ENCODE measurements at regions not wholly inside any gene's neighbourhood (a gene's known extent, or its start where the extent isn't known, plus 50 kb on each side); places are given as distances from the start of the nearest gene placed in this dataset.

- DNase-seq (ENCODE audit: low spot score): no peak
- no peaks in the 10 kb centered on the region for H3K36me3 Mint-ChIP-seq (ENCODE audit: low read depth)
- no peaks in the 10 kb centered on the region for H3K4me1 Mint-ChIP-seq (ENCODE audit: low read depth)
- no peaks in the 10 kb centered on the region for H3K9me3 Mint-ChIP-seq
- H3K27me3 Mint-ChIP-seq (ENCODE audit: low read depth): no peaks in the 10 kb centered on the region
- H3K4me3 Mint-ChIP-seq: no peak overlapping the region
- no peak overlapping the region for H3K27ac Mint-ChIP-seq
Observed at GRCh38 chr22:46088541-46089311, 61.6 kb upstream of the PPARA start.

GRCh38 chr22:46089426-46090035 is 60.8 kb upstream of the PPARA start:
- DNase-seq (ENCODE audit: low spot score): no peak
- Mint-ChIP-seq H3K36me3 (ENCODE audit: low read depth) (no peaks in the 10 kb centered on the region), H3K4me3 (no peak overlapping the region), H3K4me1 (ENCODE audit: low read depth) (no peaks in the 10 kb centered on the region), H3K9me3 (no peaks in the 10 kb centered on the region), H3K27me3 (ENCODE audit: low read depth) (no peaks in the 10 kb centered on the region), H3K27ac (no peak overlapping the region)

- no peak overlapping the region for H3K4me3 Mint-ChIP-seq
- H3K4me1 Mint-ChIP-seq (ENCODE audit: low read depth): no peaks in the 10 kb centered on the region
- H3K27ac Mint-ChIP-seq: no peak overlapping the region
- no peak for DNase-seq (ENCODE audit: low spot score)
- no peaks in the 10 kb centered on the region for H3K27me3 Mint-ChIP-seq (ENCODE audit: low read depth)
- no peaks in the 10 kb centered on the region for H3K9me3 Mint-ChIP-seq
- no peaks in the 10 kb centered on the region for H3K36me3 Mint-ChIP-seq (ENCODE audit: low read depth)
Observed at GRCh38 chr22:46090036-46090591, 60.2 kb upstream of the PPARA start.

DNA sequence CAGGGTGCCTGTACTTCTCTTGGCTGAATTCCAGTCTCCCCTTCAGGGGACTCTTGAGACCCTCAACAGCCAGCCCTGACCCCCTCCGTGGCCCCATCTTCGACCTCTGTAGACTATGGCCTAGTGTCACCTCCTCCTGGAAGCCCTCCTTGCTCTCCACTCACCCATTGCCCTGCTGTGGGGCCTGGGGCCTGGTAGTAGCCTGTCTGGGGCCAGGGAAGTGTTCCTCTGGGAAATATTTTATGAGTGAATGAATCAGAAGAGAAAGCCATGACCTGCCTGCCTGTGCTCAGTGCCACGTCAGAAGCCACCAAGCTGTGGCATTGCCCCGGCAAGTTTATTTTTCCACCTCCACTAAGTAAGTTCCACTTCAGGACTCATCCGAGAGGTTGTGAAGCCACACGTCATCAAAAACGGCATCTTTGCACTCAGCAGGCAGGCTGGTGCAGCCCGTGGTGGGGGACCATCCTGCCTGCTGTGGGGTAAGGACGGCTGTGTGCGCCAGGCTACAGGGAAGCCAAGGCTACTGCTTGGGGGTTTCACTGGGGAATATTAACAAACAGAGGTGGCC is 59.6 kb upstream of the PPARA start:
- no peaks in the 10 kb centered on the region for H3K4me1 Mint-ChIP-seq (ENCODE audit: low read depth)
- no peaks in the 10 kb centered on the region for H3K27me3 Mint-ChIP-seq (ENCODE audit: low read depth)
- no peaks in the 10 kb centered on the region for H3K36me3 Mint-ChIP-seq (ENCODE audit: low read depth)
- no peak overlapping the region for H3K4me3 Mint-ChIP-seq
- H3K9me3 Mint-ChIP-seq: no peaks in the 10 kb centered on the region
- no peak for DNase-seq (ENCODE audit: low spot score)
- no peak overlapping the region for H3K27ac Mint-ChIP-seq

DNA sequence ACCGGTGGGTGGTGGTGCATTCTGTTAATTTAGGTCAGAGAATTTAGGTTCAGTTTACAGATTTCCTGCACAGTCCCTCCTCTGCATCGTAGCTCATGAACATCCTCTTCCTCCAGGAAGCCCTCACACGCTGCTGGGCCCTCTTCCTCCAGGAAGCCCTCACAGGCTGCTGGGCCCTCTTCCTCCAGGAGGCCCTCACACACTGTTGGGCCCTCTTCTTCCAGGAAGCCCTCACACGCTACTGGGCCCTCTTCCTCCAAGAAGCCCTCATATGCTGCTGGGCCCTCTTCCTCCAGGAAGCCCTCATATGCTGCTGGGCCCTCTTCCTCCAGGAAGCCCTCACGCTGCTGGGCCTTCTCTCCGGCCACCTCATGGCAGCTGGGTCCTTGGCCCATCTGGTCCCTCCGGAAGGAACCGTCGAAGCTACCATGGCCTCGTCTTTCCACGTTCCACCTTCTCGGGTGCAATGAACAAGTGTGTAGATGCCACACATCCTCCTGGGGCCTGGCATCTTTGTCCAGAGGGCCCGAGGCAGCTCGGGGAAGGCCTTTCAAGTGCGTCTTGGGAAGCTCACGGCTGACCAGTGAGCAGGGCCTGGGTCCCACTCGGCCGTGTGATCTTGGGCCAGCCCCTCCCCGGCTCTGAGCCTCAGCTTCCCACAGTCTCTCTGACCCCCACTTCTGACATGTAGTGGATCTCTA is 58.9 kb upstream of the PPARA start:
- no peak overlapping the region for H3K4me3 Mint-ChIP-seq
- DNase-seq (ENCODE audit: low spot score): no peak
- H3K9me3 Mint-ChIP-seq: no peaks in the 10 kb centered on the region
- H3K36me3 Mint-ChIP-seq (ENCODE audit: low read depth): no peaks in the 10 kb centered on the region
- H3K4me1 Mint-ChIP-seq (ENCODE audit: low read depth): no peaks in the 10 kb centered on the region
- no peak overlapping the region for H3K27ac Mint-ChIP-seq
- H3K27me3 Mint-ChIP-seq (ENCODE audit: low read depth): no peaks in the 10 kb centered on the region

GRCh38 chr22:46092011-46092410 is 58.3 kb upstream of the PPARA start:
- no peaks in the 10 kb centered on the region for H3K9me3 Mint-ChIP-seq
- no peak overlapping the region for H3K4me3 Mint-ChIP-seq
- no peak overlapping the region for H3K27ac Mint-ChIP-seq
- DNase-seq (ENCODE audit: low spot score): no peak
- H3K4me1 Mint-ChIP-seq (ENCODE audit: low read depth): no peaks in the 10 kb centered on the region
- no peaks in the 10 kb centered on the region for H3K27me3 Mint-ChIP-seq (ENCODE audit: low read depth)
- no peaks in the 10 kb centered on the region for H3K36me3 Mint-ChIP-seq (ENCODE audit: low read depth)

DNA sequence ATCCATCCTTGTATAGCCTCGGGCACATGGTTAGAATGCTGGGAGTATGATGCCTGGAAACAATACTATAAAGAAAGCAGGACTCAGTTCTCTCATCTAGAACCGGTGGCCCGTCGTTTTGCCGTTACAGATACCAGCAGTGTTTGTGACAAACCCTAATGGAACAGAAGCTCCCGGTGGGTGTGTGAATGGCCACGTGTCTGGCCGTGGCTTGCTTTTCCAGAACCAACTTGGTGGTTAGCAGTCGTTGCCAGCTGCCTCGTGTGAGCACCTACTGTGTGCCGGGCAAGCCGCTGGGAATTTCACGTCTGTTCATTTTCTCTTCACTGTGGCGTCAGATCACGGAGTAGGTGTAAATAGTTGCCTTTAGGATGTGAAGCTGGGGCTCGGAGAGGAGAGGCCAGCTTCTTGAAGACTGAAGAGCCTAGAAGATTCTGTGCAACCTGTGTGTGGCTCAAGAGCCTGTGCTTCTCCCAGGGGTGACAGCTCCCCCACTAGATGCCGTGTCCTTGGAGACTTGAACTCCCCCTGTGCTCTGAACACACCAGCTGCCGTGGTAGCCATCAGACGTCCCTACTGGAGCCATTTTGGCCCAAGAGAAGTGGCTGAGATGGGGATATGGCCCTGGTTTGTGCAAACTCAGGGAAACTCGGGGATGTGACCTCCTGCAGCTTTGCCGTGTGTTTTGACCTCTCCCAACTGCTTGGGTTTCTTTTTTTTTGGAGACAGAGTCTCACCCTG is 57.5 kb upstream of the PPARA start:
- Mint-ChIP-seq H3K36me3 (ENCODE audit: low read depth) (no peaks in the 10 kb centered on the region), H3K9me3 (no peaks in the 10 kb centered on the region), H3K4me3 (no peak overlapping the region), H3K4me1 (ENCODE audit: low read depth) (no peaks in the 10 kb centered on the region), H3K27ac (no peak overlapping the region), H3K27me3 (ENCODE audit: low read depth) (no peaks in the 10 kb centered on the region)
- no peak for DNase-seq (ENCODE audit: low spot score)

- H3K4me1 Mint-ChIP-seq (ENCODE audit: low read depth): no peaks in the 10 kb centered on the region
- no peak overlapping the region for H3K4me3 Mint-ChIP-seq
- H3K27me3 Mint-ChIP-seq (ENCODE audit: low read depth): no peaks in the 10 kb centered on the region
- no peak overlapping the region for H3K27ac Mint-ChIP-seq
- H3K9me3 Mint-ChIP-seq: no peaks in the 10 kb centered on the region
- no peaks in the 10 kb centered on the region for H3K36me3 Mint-ChIP-seq (ENCODE audit: low read depth)
- no peak for DNase-seq (ENCODE audit: low spot score)
Observed at GRCh38 chr22:46093796-46094195, 56.5 kb upstream of the PPARA start.

DNA sequence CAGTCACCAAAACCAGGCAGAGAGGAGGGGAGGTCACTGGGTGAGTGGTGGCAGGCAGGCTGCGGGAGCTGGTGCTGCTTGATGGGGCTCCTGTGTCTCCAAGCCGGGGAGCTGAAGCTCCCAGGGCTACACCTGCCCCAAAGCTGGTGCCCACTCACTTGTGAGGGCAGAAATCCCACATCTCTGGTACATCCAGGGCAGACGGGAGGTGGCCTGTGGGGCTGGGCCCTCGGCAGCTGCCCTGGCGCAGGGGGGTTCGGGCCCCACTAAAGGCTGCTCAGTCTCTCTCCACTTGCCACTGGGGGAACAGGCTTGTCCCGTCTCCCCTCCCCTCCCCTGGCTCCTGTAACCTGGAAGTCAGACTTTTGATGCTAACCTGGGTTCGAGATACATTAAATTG is 55.6 kb upstream of the PPARA start:
- Mint-ChIP-seq H3K36me3 (ENCODE audit: low read depth) (no peaks in the 10 kb centered on the region), H3K9me3 (no peaks in the 10 kb centered on the region), H3K27ac (no peak overlapping the region), H3K4me1 (ENCODE audit: low read depth) (no peaks in the 10 kb centered on the region), H3K27me3 (ENCODE audit: low read depth) (no peaks in the 10 kb centered on the region), H3K4me3 (no peak overlapping the region)
- DNase-seq (ENCODE audit: low spot score): no peak

DNA sequence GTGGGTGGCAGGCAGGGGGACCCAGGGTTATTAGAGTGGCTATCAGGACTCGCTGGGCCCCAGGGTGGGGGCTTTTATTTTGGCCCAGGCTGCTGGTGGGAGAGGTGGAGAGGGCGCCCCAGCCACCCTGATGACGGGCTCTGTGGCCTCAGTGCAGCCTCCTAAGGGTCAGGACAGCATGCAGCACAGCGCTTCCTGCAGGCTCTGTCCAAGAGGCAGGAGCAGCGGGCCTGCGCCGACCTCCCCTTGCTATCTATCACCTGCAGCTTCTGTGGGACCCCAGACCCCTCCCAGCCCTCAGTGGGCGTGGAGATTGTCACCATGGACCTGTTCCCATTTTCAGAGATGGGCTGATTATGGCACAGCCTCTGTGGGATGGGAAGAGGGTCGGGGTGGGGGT is 54.3 kb upstream of the PPARA start:
- no peaks in the 10 kb centered on the region for H3K36me3 Mint-ChIP-seq (ENCODE audit: low read depth)
- H3K4me1 Mint-ChIP-seq (ENCODE audit: low read depth): no peaks in the 10 kb centered on the region
- no peaks in the 10 kb centered on the region for H3K9me3 Mint-ChIP-seq

GRCh38 chr22:46096706-46097230 is 53.6 kb upstream of the PPARA start:
- Mint-ChIP-seq H3K4me1 (ENCODE audit: low read depth) (no peaks in the 10 kb centered on the region), H3K27me3 (ENCODE audit: low read depth) (no peaks in the 10 kb centered on the region), H3K9me3 (no peaks in the 10 kb centered on the region), H3K4me3 (no peak overlapping the region), H3K27ac (no peak overlapping the region), H3K36me3 (ENCODE audit: low read depth) (no peaks in the 10 kb centered on the region)
- no peak for DNase-seq (ENCODE audit: low spot score)

More for the DNA sequence above, 54.3 kb upstream of the PPARA start:
- no peak overlapping the region for H3K27ac Mint-ChIP-seq
- H3K27me3 Mint-ChIP-seq (ENCODE audit: low read depth): no peaks in the 10 kb centered on the region
- H3K4me3 Mint-ChIP-seq: no peak overlapping the region
- DNase-seq (ENCODE audit: low spot score): no peak

GRCh38 chr22:46097268-46097900 is 52.9 kb upstream of the PPARA start:
- H3K4me3 Mint-ChIP-seq: no peak overlapping the region
- DNase-seq (ENCODE audit: low spot score): no peak
- H3K36me3 Mint-ChIP-seq (ENCODE audit: low read depth): no peaks in the 10 kb centered on the region
- no peaks in the 10 kb centered on the region for H3K4me1 Mint-ChIP-seq (ENCODE audit: low read depth)
- no peak overlapping the region for H3K27ac Mint-ChIP-seq
- H3K9me3 Mint-ChIP-seq: no peaks in the 10 kb centered on the region
- no peaks in the 10 kb centered on the region for H3K27me3 Mint-ChIP-seq (ENCODE audit: low read depth)

Data from T-helper 2 cell treated with Interferon-gamma antibody and Interleukin-4, amounts not matched to agents 5 μg/mL and 100 μg/mL, for 36 hours (primary cell).